ENCODE measurements at regions not wholly inside any gene's neighbourhood (a gene's known extent, or its start where the extent isn't known, plus 50 kb on each side); places are given as distances from the start of the nearest gene placed in this dataset.

DNA sequence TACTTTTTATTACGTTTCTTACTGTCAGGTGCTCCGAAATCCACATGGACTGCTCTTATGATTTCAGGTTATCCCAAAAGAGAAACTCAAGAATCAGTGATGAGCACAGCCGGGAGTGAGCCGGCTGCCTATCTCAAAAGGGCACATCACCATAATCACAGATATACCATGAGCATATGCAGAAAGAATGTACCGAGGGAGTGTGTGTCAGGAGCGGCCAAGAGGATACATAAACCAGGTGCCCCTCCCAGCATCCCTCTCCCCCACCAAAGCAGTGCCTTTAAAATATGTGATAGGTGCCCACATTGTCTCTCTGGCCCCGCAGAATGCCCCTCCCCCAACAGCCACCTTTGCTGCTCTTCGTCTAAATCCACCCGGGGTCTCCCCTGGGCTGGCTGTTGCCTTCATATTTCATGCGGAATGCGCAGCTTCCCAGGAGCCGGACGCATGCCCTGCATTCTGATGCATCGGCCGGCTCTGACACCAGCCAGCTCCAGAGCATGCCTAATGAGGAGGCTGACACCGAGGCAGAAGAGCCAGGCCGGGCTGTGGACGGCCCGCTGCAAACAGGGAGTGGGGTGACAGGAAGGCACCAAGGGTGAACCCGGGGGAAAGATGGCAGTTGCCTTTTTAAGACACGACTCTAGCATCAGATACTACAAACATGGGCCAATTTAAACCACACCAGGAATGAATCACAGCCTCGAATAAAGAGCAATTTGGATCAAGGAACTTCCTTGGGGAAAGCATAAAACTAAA is 652.3 kb downstream of the BNC2 start:
- Histone ChIP-seq H3K4me1 (ENCODE audit: insufficient read depth) (no peaks in the 10 kb centered on the region), H3K27me3 (no peaks in the 10 kb centered on the region), H3K4me2 (no peak overlapping the region), H4K20me1 (ENCODE audit: insufficient read depth, poor library complexity, severe bottlenecking) (no peaks in the 10 kb centered on the region), H3K79me2 (no peaks in the 10 kb centered on the region), H3K4me3 (no peak overlapping the region), H2AFZ (no peak overlapping the region), H3K27ac (peak overlapping the region; percentile 26), H3K9me2 (replicated peaks; ENCODE audit: insufficient read depth) (no peaks in the 10 kb centered on the region), H3K9me3 (ENCODE audit: low read depth) (no peaks in the 10 kb centered on the region), H3K36me3 (replicated peaks; ENCODE audit: insufficient read depth, low read depth) (no peaks in the 10 kb centered on the region)
- TF ChIP-seq EZH2phosphoT487 (IDR thresholded peaks at IDR 0.05; ENCODE audit: low read depth, severe bottlenecking, unreplicated experiment) (no peak), EZH2 (IDR thresholded peaks at IDR 0.05; ENCODE audit: borderline replicate concordance) (no peak)
- TF ChIP-seq, protein P1, sequence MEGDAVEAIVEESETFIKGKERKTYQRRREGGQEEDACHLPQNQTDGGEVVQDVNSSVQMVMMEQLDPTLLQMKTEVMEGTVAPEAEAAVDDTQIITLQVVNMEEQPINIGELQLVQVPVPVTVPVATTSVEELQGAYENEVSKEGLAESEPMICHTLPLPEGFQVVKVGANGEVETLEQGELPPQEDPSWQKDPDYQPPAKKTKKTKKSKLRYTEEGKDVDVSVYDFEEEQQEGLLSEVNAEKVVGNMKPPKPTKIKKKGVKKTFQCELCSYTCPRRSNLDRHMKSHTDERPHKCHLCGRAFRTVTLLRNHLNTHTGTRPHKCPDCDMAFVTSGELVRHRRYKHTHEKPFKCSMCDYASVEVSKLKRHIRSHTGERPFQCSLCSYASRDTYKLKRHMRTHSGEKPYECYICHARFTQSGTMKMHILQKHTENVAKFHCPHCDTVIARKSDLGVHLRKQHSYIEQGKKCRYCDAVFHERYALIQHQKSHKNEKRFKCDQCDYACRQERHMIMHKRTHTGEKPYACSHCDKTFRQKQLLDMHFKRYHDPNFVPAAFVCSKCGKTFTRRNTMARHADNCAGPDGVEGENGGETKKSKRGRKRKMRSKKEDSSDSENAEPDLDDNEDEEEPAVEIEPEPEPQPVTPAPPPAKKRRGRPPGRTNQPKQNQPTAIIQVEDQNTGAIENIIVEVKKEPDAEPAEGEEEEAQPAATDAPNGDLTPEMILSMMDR (IDR thresholded peaks at IDR 0.05; ENCODE audit: poor library complexity) = no peak
- DNase-seq (ENCODE audit: low spot score) = no peak
- 79% methylated on average over 22 of the region's 22 CpGs for WGBS (ENCODE audit: low lambda C conversion rate, missing lambda C conversion rate)

DNA sequence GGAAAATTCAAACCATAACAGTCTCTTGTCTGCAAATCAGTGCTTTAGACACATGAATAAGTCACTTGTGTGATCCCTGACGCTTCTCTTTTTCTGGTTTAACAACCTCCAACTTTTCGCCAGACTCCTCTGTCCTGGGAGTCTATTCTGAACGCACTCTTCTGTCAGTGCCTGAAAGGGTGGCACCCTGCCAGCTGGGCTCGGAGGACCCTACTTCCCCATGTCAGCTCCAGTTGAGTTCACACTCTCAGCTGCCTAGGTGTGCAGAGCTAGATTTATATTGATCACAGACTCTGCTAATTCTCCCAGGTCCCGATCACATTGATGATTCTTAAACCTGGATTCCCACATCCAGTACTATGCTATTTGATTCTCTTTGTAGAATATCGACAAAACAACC is 649.1 kb downstream of the BNC2 start:
- H3K4me1 ChIP-seq (ENCODE audit: insufficient read depth) = peaks cover 7% of the 10 kb centered on the region
- no peaks in the 10 kb centered on the region for H4K20me1 ChIP-seq (ENCODE audit: insufficient read depth, poor library complexity, severe bottlenecking)
- H3K27ac ChIP-seq = no peak overlapping the region
- no peaks in the 10 kb centered on the region for H3K27me3 ChIP-seq
- no peaks in the 10 kb centered on the region for H3K9me2 ChIP-seq (replicated peaks; ENCODE audit: insufficient read depth)
- H3K9me3 ChIP-seq (ENCODE audit: low read depth) = no peaks in the 10 kb centered on the region
- no peak for DNase-seq (ENCODE audit: low spot score)
- no peaks in the 10 kb centered on the region for H3K79me2 ChIP-seq
- H2AFZ ChIP-seq = no peak overlapping the region
- 76% methylated on average over 6 of the region's 6 CpGs for WGBS (ENCODE audit: low lambda C conversion rate, missing lambda C conversion rate)
- no peak overlapping the region for H3K4me2 ChIP-seq
- TF ChIP-seq EZH2 (IDR thresholded peaks at IDR 0.05; ENCODE audit: borderline replicate concordance) (no peak), EZH2phosphoT487 (IDR thresholded peaks at IDR 0.05; ENCODE audit: low read depth, severe bottlenecking, unreplicated experiment) (no peak)
- H3K4me3 ChIP-seq = no peak overlapping the region
- H3K36me3 ChIP-seq (replicated peaks; ENCODE audit: insufficient read depth, low read depth) = no peaks in the 10 kb centered on the region

DNA sequence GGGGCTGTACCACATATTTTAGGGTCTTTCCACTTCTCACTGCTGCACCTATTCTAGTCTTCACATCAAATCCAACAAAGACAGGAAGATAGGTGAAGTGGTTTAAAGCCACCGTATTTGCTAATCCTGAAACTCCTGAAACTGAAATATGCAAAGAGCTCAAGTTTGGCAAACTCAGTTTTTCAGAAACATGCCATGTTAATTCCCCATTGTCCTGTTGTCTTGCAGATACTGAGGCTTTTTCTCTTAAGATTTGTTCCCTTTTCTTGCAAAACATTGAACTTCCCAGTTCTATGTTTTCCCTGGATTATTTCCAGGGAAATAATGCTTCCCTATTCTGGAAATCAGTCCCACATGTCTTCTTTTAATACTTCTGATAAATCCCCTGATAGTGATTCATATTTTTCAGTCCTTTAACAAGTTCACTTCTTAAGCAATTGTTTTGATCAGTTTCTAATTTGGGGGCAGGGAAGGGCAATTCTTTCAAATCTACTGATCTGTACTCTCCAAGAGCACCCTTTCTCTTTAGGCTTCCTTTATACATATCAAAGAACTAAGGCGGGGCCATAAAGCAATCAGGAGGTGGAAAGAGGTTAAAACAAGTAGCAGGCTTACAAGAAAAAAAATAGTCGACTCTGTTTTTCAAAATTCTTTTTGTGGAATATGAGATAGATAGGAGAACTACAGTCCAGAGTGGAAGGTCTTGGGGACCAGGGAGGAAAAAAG is 648.5 kb downstream of the BNC2 start:
- H4K20me1 ChIP-seq (ENCODE audit: insufficient read depth, poor library complexity, severe bottlenecking) = no peaks in the 10 kb centered on the region
- no peak overlapping the region for H3K4me2 ChIP-seq
- no peak overlapping the region for H3K4me3 ChIP-seq
- no peaks in the 10 kb centered on the region for H3K9me2 ChIP-seq (replicated peaks; ENCODE audit: insufficient read depth)
- H3K4me1 ChIP-seq (ENCODE audit: insufficient read depth) = peaks cover 7% of the 10 kb centered on the region
- no peaks in the 10 kb centered on the region for H3K9me3 ChIP-seq (ENCODE audit: low read depth)
- H3K36me3 ChIP-seq (replicated peaks; ENCODE audit: insufficient read depth, low read depth) = no peaks in the 10 kb centered on the region
- H3K27ac ChIP-seq = no peak overlapping the region
- DNase-seq (ENCODE audit: low spot score) = no peak
- 77% methylated on average over 3 of the region's 3 CpGs for WGBS (ENCODE audit: low lambda C conversion rate, missing lambda C conversion rate)
- TF ChIP-seq, protein P1 (IDR thresholded peaks at IDR 0.05; ENCODE audit: poor library complexity) = no peak
- TF ChIP-seq EZH2phosphoT487 (IDR thresholded peaks at IDR 0.05; ENCODE audit: low read depth, severe bottlenecking, unreplicated experiment) = no peak
- no peak for TF ChIP-seq EZH2 (IDR thresholded peaks at IDR 0.05; ENCODE audit: borderline replicate concordance)
- no peak overlapping the region for H2AFZ ChIP-seq
- no peaks in the 10 kb centered on the region for H3K79me2 ChIP-seq
- H3K27me3 ChIP-seq = no peaks in the 10 kb centered on the region
